Panc1 (cell line): ENCODE measurements at regions not wholly inside any gene's neighbourhood (a gene's known extent, or its start where the extent isn't known, plus 50 kb on each side); places are given as distances from the start of the nearest gene placed in this dataset.

ENCODE experiments used
- ATAC-seq: fragments of 200-7000 bp; cut with Tn5 transposase; 2 replicates; pipeline ENCODE4 v1.9.1; 2020; ENCODE audit warnings: mild to moderate bottlenecking, moderate library complexity
- BruUV-seq: library from RNA; stranded (reverse); fragments of 400-500 nt; replicated peaks from 2 replicates; lab custom pipeline; 2021; lab: Mats Ljungman, UMichigan
- CTCF ChIA-PET: fragments of 300-600 bp; sonication (Branson Sonifier 250); formaldehyde crosslinking; loops from one replicate; lab custom pipeline; 2022; ENCODE audit warnings: antibody characterized with exemption; lab: Charles Lee
- POLR2A ChIA-PET: fragments of 300-600 bp; sonication (Branson Sonifier 250); formaldehyde crosslinking; loops from one replicate; lab custom pipeline; 2022; ENCODE audit warnings: antibody characterized with exemption; lab: Charles Lee
- DNase-seq: peaks from one replicate; pipeline ENCODE4 v3.0.0-alpha.2; 2010; ENCODE audit warnings: low read depth, low spot score
- H3K27ac ChIP-seq: 2 replicates; pipeline ENCODE4 v1.5.1; 2011; ENCODE audit warnings: mild to moderate bottlenecking, low read length, inconsistent platforms
- H3K27me3 ChIP-seq: fragments of 200-500 bp; sonication (Bioruptor generic); 2 replicates; pipeline ENCODE4 v1.6.0; 2014; ENCODE audit warnings: low read length, inconsistent platforms; ENCODE audit not compliant: control insufficient read depth, insufficient read depth
- H3K36me3 ChIP-seq: fragments of 200-500 bp; sonication (Bioruptor generic); 2 replicates; pipeline ENCODE4 v1.5.1; 2014; ENCODE audit warnings: inconsistent platforms, mild to moderate bottlenecking, low read length, moderate library complexity; ENCODE audit not compliant: control insufficient read depth, insufficient read depth
- H3K4me1 ChIP-seq: 2 replicates; pipeline ENCODE4 v1.5.1; 2011; ENCODE audit warnings: inconsistent platforms, mild to moderate bottlenecking, low read length, moderate library complexity; ENCODE audit not compliant: control insufficient read depth, insufficient read depth
- H3K4me3 ChIP-seq, 2 experiments: 2 replicates each; pipeline ENCODE4 v1.5.1; 2011 to 2012; ENCODE audit warnings: low read depth in 2 of 2, low read length in 2 of 2, mild to moderate bottlenecking in 2 of 2, inconsistent platforms in 1 of 2, moderate library complexity in 1 of 2
- H3K9me3 ChIP-seq: fragments of 200-500 bp; sonication (Bioruptor generic); 2 replicates; pipeline ENCODE4 v1.5.1; 2014; ENCODE audit warnings: low read depth, mild to moderate bottlenecking, inconsistent platforms, low read length, moderate library complexity; ENCODE audit not compliant: control insufficient read depth, insufficient read depth
- POLR2AphosphoS5 ChIP-seq: IDR thresholded peaks from 2 replicates; pipeline ENCODE4 v1.6.1; 2012; ENCODE audit warnings: mild to moderate bottlenecking, low read depth, low read length, moderate library complexity
- SIN3A ChIP-seq: IDR thresholded peaks from 2 replicates; pipeline ENCODE4 v1.6.1; 2012; ENCODE audit warnings: low read depth, mild to moderate bottlenecking, low read length, moderate library complexity, borderline replicate concordance; ENCODE audit not compliant: insufficient read depth
- TCF7L2 ChIP-seq: IDR thresholded peaks from 2 replicates; pipeline ENCODE4 v1.6.1; 2011; ENCODE audit warnings: mild to moderate bottlenecking, low read depth, low read length, inconsistent platforms
- in situ Hi-C: cut with HindIII; loops from 2 replicates; pipeline ENCODE4 v1.10.0; 2016; ENCODE audit warnings: low sequenced_read_pairs, low pct_unique_long_range_greater_than_20kb
- intact Hi-C: fragments of 100-400 bp; cut with micrococcal nuclease; formaldehyde crosslinking; loops from one replicate; pipeline ENCODE4 v1.10.0; 2022; ENCODE audit not compliant: unreplicated experiment
- TF ChIP-seq, protein P1 (sequence below), 2 experiments: IDR thresholded peaks; 2 replicates each; pipeline ENCODE4 v1.6.1; 2011 to 2012; ENCODE audit warnings: low read depth in 2 of 2, control low read depth in 1 of 2, low read length in 1 of 2, mild to moderate bottlenecking in 1 of 2, moderate library complexity in 1 of 2; ENCODE audit not compliant: insufficient read depth in 1 of 2
- TF ChIP-seq, protein P2 (sequence below): fragments of 450-650 bp; IDR thresholded peaks from 2 replicates; pipeline ENCODE4 v1.5.1; 2017; ENCODE audit warnings: mild to moderate bottlenecking

DNA sequence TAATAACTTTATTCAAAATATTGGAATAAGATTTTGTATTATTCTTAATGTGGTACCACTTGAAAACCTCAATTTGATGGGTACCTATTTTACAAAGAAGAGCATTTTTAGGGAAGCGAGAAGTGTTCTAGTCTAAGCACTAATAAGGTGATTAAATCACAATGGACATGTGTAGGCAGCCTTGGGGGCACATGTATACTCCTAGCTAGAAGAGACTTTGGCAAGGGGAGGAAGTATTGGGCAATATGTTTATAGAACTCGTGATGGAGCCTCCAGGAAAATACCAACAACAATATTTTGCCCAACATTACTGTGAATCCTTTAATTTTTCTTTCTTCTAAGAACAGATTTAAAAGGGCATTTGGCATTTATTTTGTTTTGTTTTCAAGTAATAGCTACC, 280.3 kb downstream of the ADAMTS20 start:
- intact Hi-C loops, result no loop called here
- no peak for TF ChIP-seq TCF7L2
- TF ChIP-seq, protein P1, sequence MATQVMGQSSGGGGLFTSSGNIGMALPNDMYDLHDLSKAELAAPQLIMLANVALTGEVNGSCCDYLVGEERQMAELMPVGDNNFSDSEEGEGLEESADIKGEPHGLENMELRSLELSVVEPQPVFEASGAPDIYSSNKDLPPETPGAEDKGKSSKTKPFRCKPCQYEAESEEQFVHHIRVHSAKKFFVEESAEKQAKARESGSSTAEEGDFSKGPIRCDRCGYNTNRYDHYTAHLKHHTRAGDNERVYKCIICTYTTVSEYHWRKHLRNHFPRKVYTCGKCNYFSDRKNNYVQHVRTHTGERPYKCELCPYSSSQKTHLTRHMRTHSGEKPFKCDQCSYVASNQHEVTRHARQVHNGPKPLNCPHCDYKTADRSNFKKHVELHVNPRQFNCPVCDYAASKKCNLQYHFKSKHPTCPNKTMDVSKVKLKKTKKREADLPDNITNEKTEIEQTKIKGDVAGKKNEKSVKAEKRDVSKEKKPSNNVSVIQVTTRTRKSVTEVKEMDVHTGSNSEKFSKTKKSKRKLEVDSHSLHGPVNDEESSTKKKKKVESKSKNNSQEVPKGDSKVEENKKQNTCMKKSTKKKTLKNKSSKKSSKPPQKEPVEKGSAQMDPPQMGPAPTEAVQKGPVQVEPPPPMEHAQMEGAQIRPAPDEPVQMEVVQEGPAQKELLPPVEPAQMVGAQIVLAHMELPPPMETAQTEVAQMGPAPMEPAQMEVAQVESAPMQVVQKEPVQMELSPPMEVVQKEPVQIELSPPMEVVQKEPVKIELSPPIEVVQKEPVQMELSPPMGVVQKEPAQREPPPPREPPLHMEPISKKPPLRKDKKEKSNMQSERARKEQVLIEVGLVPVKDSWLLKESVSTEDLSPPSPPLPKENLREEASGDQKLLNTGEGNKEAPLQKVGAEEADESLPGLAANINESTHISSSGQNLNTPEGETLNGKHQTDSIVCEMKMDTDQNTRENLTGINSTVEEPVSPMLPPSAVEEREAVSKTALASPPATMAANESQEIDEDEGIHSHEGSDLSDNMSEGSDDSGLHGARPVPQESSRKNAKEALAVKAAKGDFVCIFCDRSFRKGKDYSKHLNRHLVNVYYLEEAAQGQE (IDR thresholded peaks at IDR 0.05; ENCODE audit: insufficient read depth in 1 of 2, low read depth in 2 of 2, low read length in 1 of 2), result no peak
- no peak for TF ChIP-seq POLR2AphosphoS5
- TF ChIP-seq, protein P2, sequence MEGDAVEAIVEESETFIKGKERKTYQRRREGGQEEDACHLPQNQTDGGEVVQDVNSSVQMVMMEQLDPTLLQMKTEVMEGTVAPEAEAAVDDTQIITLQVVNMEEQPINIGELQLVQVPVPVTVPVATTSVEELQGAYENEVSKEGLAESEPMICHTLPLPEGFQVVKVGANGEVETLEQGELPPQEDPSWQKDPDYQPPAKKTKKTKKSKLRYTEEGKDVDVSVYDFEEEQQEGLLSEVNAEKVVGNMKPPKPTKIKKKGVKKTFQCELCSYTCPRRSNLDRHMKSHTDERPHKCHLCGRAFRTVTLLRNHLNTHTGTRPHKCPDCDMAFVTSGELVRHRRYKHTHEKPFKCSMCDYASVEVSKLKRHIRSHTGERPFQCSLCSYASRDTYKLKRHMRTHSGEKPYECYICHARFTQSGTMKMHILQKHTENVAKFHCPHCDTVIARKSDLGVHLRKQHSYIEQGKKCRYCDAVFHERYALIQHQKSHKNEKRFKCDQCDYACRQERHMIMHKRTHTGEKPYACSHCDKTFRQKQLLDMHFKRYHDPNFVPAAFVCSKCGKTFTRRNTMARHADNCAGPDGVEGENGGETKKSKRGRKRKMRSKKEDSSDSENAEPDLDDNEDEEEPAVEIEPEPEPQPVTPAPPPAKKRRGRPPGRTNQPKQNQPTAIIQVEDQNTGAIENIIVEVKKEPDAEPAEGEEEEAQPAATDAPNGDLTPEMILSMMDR, result no peak
- no peak for TF ChIP-seq SIN3A
- ChIA-PET CTCF (no interaction called here), POLR2A (no interaction called here)
- no peaks in the 10 kb centered on the region for H3K27me3 ChIP-seq
- in situ Hi-C loops, result no loop called here
- H3K27ac ChIP-seq, result no peak overlapping the region
- no peak for ATAC-seq
- no peak for DNase-seq
- BruUV-seq, result no TSS peak
- no peak overlapping the region for H3K4me3 ChIP-seq
- no peaks in the 10 kb centered on the region for H3K36me3 ChIP-seq
- no peaks in the 10 kb centered on the region for H3K9me3 ChIP-seq
- H3K4me1 ChIP-seq, result no peaks in the 10 kb centered on the region

DNA sequence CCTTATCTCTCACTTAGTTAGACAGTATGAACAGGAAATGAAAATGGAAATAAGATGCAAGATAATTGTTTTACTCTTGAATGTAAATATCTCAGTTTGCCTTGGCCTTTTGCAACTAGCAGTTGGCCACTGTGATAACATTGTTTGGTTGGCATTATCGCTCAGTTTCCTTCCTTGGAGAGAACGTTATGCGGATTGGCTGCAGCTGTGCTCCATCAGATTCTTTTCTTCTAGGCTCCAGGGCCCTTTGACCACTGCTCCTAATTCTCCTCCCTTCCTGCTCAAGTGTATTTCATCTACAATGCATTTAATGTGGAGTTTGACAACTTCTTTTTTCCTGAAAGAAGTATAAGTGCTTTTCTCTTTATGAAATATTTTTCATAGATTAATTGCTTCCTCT, 284.2 kb downstream of the ADAMTS20 start:
- no peaks in the 10 kb centered on the region for H3K27me3 ChIP-seq
- ChIA-PET POLR2A (no interaction called here), CTCF (no interaction called here)
- no peaks in the 10 kb centered on the region for H3K4me1 ChIP-seq
- peaks cover 3% of the 10 kb centered on the region; the same call in 1 of the 2 replicates for H3K9me3 ChIP-seq
- H3K27ac ChIP-seq, result no peak overlapping the region
- no TSS peak for BruUV-seq
- H3K4me3 ChIP-seq, result no peak overlapping the region
- ATAC-seq (no peak), DNase-seq (no peak)
- no peaks in the 10 kb centered on the region for H3K36me3 ChIP-seq
- no peak for TF ChIP-seq TCF7L2
- TF ChIP-seq, protein P1 (IDR thresholded peaks at IDR 0.05; ENCODE audit: insufficient read depth in 1 of 2, low read depth in 2 of 2, low read length in 1 of 2), result no peak
- TF ChIP-seq SIN3A, result no peak
- no peak for TF ChIP-seq POLR2AphosphoS5
- TF ChIP-seq, protein P2, result no peak
- intact Hi-C loops (no loop called here), in situ Hi-C loops (no loop called here)
